H1 (cell line): ENCODE measurements at regions not wholly inside any gene's neighbourhood (a gene's known extent, or its start where the extent isn't known, plus 50 kb on each side); places are given as distances from the start of the nearest gene placed in this dataset.

Experiments
- KDM5A ChIP-seq: fragments of 200-600 bp; IDR thresholded peaks from 2 replicates; pipeline ENCODE4 v1.7.1; 2012; ENCODE audit warnings: mild to moderate bottlenecking, low read length, inconsistent platforms, mixed read lengths
- MAX ChIP-seq: IDR thresholded peaks from 2 replicates; pipeline ENCODE4 v1.6.1; 2012; ENCODE audit warnings: inconsistent platforms
- SP2 ChIP-seq: IDR thresholded peaks from 2 replicates; pipeline ENCODE4 v1.6.1; 2012; ENCODE audit warnings: mild to moderate bottlenecking, low read length, inconsistent platforms

- no peak for TF ChIP-seq MAX
- TF ChIP-seq SP2: no peak
- no peak for TF ChIP-seq KDM5A
Observed at GRCh38 chr14:98345161-98345560, 926.8 kb downstream of the BCL11B start (continued).
